HCT116 (cell line): ENCODE measurements at regions not wholly inside any gene's neighbourhood (a gene's known extent, or its start where the extent isn't known, plus 50 kb on each side); places are given as distances from the start of the nearest gene placed in this dataset.

ENCODE experiments used
- ATAC-seq: fragments of 200-7000 bp; cut with Tn5 transposase; 2 replicates; pipeline ENCODE4 v1.9.1; 2020; ENCODE audit warnings: mild to moderate bottlenecking, moderate library complexity
- BruUV-seq: library from RNA; stranded (reverse); fragments of 400-500 nt; replicated peaks from 2 replicates; lab custom pipeline; 2021; lab: Mats Ljungman, UMichigan
- CTCF ChIA-PET: fragments of 300-600 bp; sonication (Branson Sonifier 250); formaldehyde crosslinking; loops from one replicate; lab custom pipeline; 2021; ENCODE audit warnings: antibody characterized with exemption; lab: Charles Lee
- POLR2A ChIA-PET: fragments of 300-600, 350-600 bp; sonication (Branson Sonifier 250); formaldehyde crosslinking; loops from one replicate; lab custom pipeline; 2021; ENCODE audit warnings: antibody characterized with exemption; lab: Charles Lee
- RAD21 ChIA-PET, 2 experiments: fragments of 300-600 bp; sonication (Branson Sonifier 250); formaldehyde crosslinking; loops; one replicate each; lab custom pipeline; 2023; ENCODE audit warnings: low total read pairs in 2 of 2; ENCODE audit not compliant: uncharacterized antibody in 2 of 2, unreplicated experiment in 2 of 2, low non-redundant PET in 1 of 2; lab: Charles Lee
- DNase-seq: peaks from one replicate; pipeline ENCODE4 v3.0.0-alpha.2; 2010; ENCODE audit warnings: low read depth, low spot score
- H2AFZ ChIP-seq: fragments of 200-600 bp; shearing (Covaris generic), sonication (generic); 2 replicates; pipeline ENCODE4 v1.6.1; 2017; ENCODE audit warnings: low read depth, mixed run types, mixed read lengths, antibody characterized with exemption, low read length; ENCODE audit not compliant: poor library complexity, severe bottlenecking
- H3K27ac ChIP-seq: 2 replicates; pipeline ENCODE4 v1.5.1; 2012; ENCODE audit warnings: low read depth, low read length
- H3K27me3 ChIP-seq: fragments of 200-600 bp; sonication (generic); 2 replicates; pipeline ENCODE4 v1.6.1; 2016; ENCODE audit warnings: mixed run types, low read length, mixed read lengths; ENCODE audit not compliant: insufficient read depth
- H3K36me3 ChIP-seq, 2 experiments: fragments of 200-500 bp in 1 of 2; fragments of 200-600 bp in 1 of 2; sonication (Bioruptor generic) in 1 of 2; sonication (generic) in 1 of 2; 2 replicates each; pipeline versions ENCODE4 v1.5.1 to v1.6.1; 2014 to 2016; ENCODE audit warnings: low read length in 2 of 2, inconsistent platforms in 1 of 2, mixed read lengths in 1 of 2, mixed run types in 1 of 2; ENCODE audit not compliant: insufficient read depth in 2 of 2, control insufficient read depth in 1 of 2
- H3K4me1 ChIP-seq, 2 experiments: fragments of 200-600 bp in 1 of 2; sonication (generic) in 1 of 2; 2 replicates each; pipeline versions ENCODE4 v1.5.1 to v1.6.1; 2012 to 2017; ENCODE audit warnings: low read length in 2 of 2, inconsistent platforms in 1 of 2, mild to moderate bottlenecking in 1 of 2, mixed read lengths in 1 of 2, mixed run types in 1 of 2, moderate library complexity in 1 of 2; ENCODE audit not compliant: insufficient read depth in 2 of 2, control insufficient read depth in 1 of 2
- H3K4me2 ChIP-seq: fragments of 200-600 bp; sonication (generic); 2 replicates; pipeline ENCODE4 v1.6.1; 2017; ENCODE audit warnings: mixed run types, low read length, mixed read lengths
- H3K4me3 ChIP-seq, 2 experiments: fragments of 200-600 bp in 1 of 2; sonication (generic) in 1 of 2; replicated peaks in 1 of 2; 2 replicates each; pipeline ENCODE4 v1.5.1; 2011 to 2016; ENCODE audit warnings: low read length in 2 of 2, control low read depth in 1 of 2, low read depth in 1 of 2, mild to moderate bottlenecking in 1 of 2, mixed read lengths in 1 of 2, mixed run types in 1 of 2
- H3K79me2 ChIP-seq: fragments of 200-600 bp; sonication (generic); 2 replicates; pipeline ENCODE4 v1.6.1; 2017; ENCODE audit warnings: mild to moderate bottlenecking, mixed run types, low read length, moderate library complexity, mixed read lengths; ENCODE audit not compliant: insufficient read depth
- H3K9ac ChIP-seq: fragments of 200-600 bp; sonication (generic); 2 replicates; pipeline ENCODE4 v1.6.1; 2016; ENCODE audit warnings: low read length, mixed read lengths
- H3K9me2 ChIP-seq: fragments of 200-600 bp; sonication (generic), shearing (Covaris generic); 2 replicates; pipeline ENCODE4 v1.6.1; 2017; ENCODE audit warnings: mixed run types, mild to moderate bottlenecking, moderate library complexity; ENCODE audit not compliant: insufficient read depth
- H3K9me3 ChIP-seq, 2 experiments: fragments of 200-500 bp in 1 of 2; fragments of 200-600 bp in 1 of 2; sonication (Bioruptor generic) in 1 of 2; sonication (generic) in 1 of 2; 2 replicates each; pipeline ENCODE4 v1.6.1; 2014 to 2017; ENCODE audit warnings: low read length in 2 of 2, mixed read lengths in 2 of 2, inconsistent platforms in 1 of 2, low read depth in 1 of 2, mild to moderate bottlenecking in 1 of 2, mixed run types in 1 of 2, moderate library complexity in 1 of 2; ENCODE audit not compliant: control insufficient read depth in 1 of 2, insufficient read depth in 1 of 2
- H4K20me1 ChIP-seq: fragments of 200-600 bp; sonication (generic), shearing (Covaris generic); 2 replicates; pipeline ENCODE4 v1.6.1; 2017; ENCODE audit warnings: mixed run types, mild to moderate bottlenecking, moderate library complexity; ENCODE audit not compliant: insufficient read depth
- CBX3 ChIP-seq: IDR thresholded peaks from 2 replicates; pipeline ENCODE4 v1.6.1; 2012; ENCODE audit warnings: low read depth
- CEBPB ChIP-seq: IDR thresholded peaks from 2 replicates; pipeline ENCODE4 v1.6.1; 2012; ENCODE audit warnings: low read depth
- EGR1 ChIP-seq: IDR thresholded peaks from 2 replicates; pipeline ENCODE4 v1.6.1; 2012; ENCODE audit warnings: low read depth
- ELF1 ChIP-seq: IDR thresholded peaks from 2 replicates; pipeline ENCODE4 v1.6.1; 2012; ENCODE audit warnings: low read depth, borderline replicate concordance
- EZH2 ChIP-seq: fragments of 200-600 bp; sonication (generic); IDR thresholded peaks from 2 replicates; pipeline ENCODE4 v1.6.1; 2017; ENCODE audit warnings: antibody characterized with exemption, mixed run types
- EZH2phosphoT487 ChIP-seq: fragments of 200-600 bp; IDR thresholded peaks from 2 replicates; pipeline ENCODE4 v1.6.1; 2018; ENCODE audit warnings: antibody characterized with exemption, borderline replicate concordance
- JUND ChIP-seq: IDR thresholded peaks from 2 replicates; pipeline ENCODE4 v1.6.1; 2012
- MAX ChIP-seq: IDR thresholded peaks from 2 replicates; pipeline ENCODE4 v1.6.1; 2012
- POLR2A ChIP-seq: IDR thresholded peaks from 2 replicates; pipeline ENCODE4 v1.7.0; 2011; ENCODE audit warnings: borderline replicate concordance; ENCODE audit not compliant: insufficient read depth, insufficient read length; ENCODE audit errors: extremely low read depth
- POLR2AphosphoS5 ChIP-seq: IDR thresholded peaks from 2 replicates; pipeline ENCODE4 v1.6.1; 2011; ENCODE audit warnings: mild to moderate bottlenecking, low read depth, low read length, moderate library complexity
- RAD21 ChIP-seq: IDR thresholded peaks from 2 replicates; pipeline ENCODE4 v1.6.1; 2012; ENCODE audit warnings: low read depth, mild to moderate bottlenecking
- TCF7L2 ChIP-seq: IDR thresholded peaks from 2 replicates; pipeline ENCODE4 v1.7.0; 2011; ENCODE audit warnings: borderline replicate concordance, inconsistent platforms; ENCODE audit not compliant: insufficient read depth, insufficient read length; ENCODE audit errors: extremely low read depth
- YY1 ChIP-seq: IDR thresholded peaks from 2 replicates; pipeline ENCODE4 v1.6.1; 2011; ENCODE audit warnings: low read length, low read depth, moderate library complexity, mild to moderate bottlenecking; ENCODE audit not compliant: insufficient replicate concordance; ENCODE audit errors: extremely low read depth
- ZFX ChIP-seq: fragments of 450-650 bp; IDR thresholded peaks from 2 replicates; pipeline ENCODE4 v1.6.1; 2017
- intact Hi-C: fragments of 100-400 bp; cut with micrococcal nuclease; formaldehyde crosslinking; loops from 2 replicates; pipeline ENCODE4 v1.10.0; 2022

GRCh38 chr2:41968182-41968578 is 79.6 kb upstream of the PKDCC start:
- no peak overlapping the region for H2AFZ ChIP-seq
- intact Hi-C loops = no loop called here
- H3K36me3 ChIP-seq = no peaks in the 10 kb centered on the region
- H3K4me3 ChIP-seq = no peak overlapping the region
- no peaks in the 10 kb centered on the region for H3K79me2 ChIP-seq
- no peak overlapping the region for H3K9ac ChIP-seq
- H4K20me1 ChIP-seq = no peaks in the 10 kb centered on the region
- RAD21 ChIA-PET = no interaction called here
- H3K27me3 ChIP-seq = peaks cover 6% of the 10 kb centered on the region; the same call in 1 of the 2 replicates
- H3K4me2 ChIP-seq = no peak overlapping the region
- no peaks in the 10 kb centered on the region for H3K9me3 ChIP-seq
- no TSS peak for BruUV-seq
- no peak for ATAC-seq
- CTCF ChIA-PET = no interaction called here
- TF ChIP-seq MAX (no peak), CBX3 (no peak), YY1 (no peak), JUND (no peak), ELF1 (no peak)
- H3K4me1 ChIP-seq = no peaks in the 10 kb centered on the region
- POLR2A ChIA-PET = no interaction called here
- H3K9me2 ChIP-seq = no peaks in the 10 kb centered on the region
- no peak for DNase-seq
- H3K27ac ChIP-seq = no peak overlapping the region

- no TSS peak for BruUV-seq
- Histone ChIP-seq H3K4me3 (no peak overlapping the region), H3K9me3 (no peaks in the 10 kb centered on the region), H4K20me1 (no peaks in the 10 kb centered on the region), H3K4me2 (no peak overlapping the region), H3K27ac (no peak overlapping the region), H3K79me2 (no peaks in the 10 kb centered on the region), H3K9me2 (no peaks in the 10 kb centered on the region), H2AFZ (no peak overlapping the region), H3K36me3 (no peaks in the 10 kb centered on the region), H3K4me1 (no peaks in the 10 kb centered on the region), H3K27me3 (0 out of 2 replicates have a peak, but pooled peaks cover under 1% of the 10 kb centered on the region), H3K9ac (no peak overlapping the region)
- no peak for DNase-seq
- TF ChIP-seq TCF7L2 = no peak
- no peak for TF ChIP-seq RAD21
- TF ChIP-seq POLR2A = no peak
- no peak for TF ChIP-seq YY1
- no peak for TF ChIP-seq EGR1
- TF ChIP-seq MAX = no peak
- no peak for TF ChIP-seq EZH2
- TF ChIP-seq ZFX = no peak
- no peak for TF ChIP-seq CEBPB
- TF ChIP-seq POLR2AphosphoS5 = no peak
- no peak for TF ChIP-seq EZH2phosphoT487
- ATAC-seq = no peak
- CTCF ChIA-PET = no interaction called here
- POLR2A ChIA-PET = no interaction called here
- RAD21 ChIA-PET = no interaction called here
- intact Hi-C loops = no loop called here
These were observed 76.7 kb upstream of the PKDCC start for GRCh38 chr2:41970988-41971660.
